SK-N-MC (cell line): ENCODE measurements at regions not wholly inside any gene's neighbourhood (a gene's known extent, or its start where the extent isn't known, plus 50 kb on each side); places are given as distances from the start of the nearest gene placed in this dataset.
"Not testable (repeated sequence)": the region's sequence is repeated elsewhere in the genome, so short reads cannot be mapped to it uniquely, and the experiment has no call there.

ENCODE experiments used
- DNase-seq: peaks from one replicate; pipeline ENCODE4 v3.0.0-alpha.2; 2011; ENCODE audit warnings: low read depth, low spot score
- H3K27ac ChIP-seq: fragments of 200-600 bp; sonication (generic); 2 replicates; pipeline ENCODE4 v1.5.1; 2016; ENCODE audit warnings: mixed run types
- H3K36me3 ChIP-seq: fragments of 200-600 bp; sonication (generic); 2 replicates; pipeline ENCODE4 v1.6.1; 2017; ENCODE audit warnings: antibody characterized with exemption, low read length, mixed read lengths; ENCODE audit not compliant: insufficient read depth
- H3K4me3 ChIP-seq: fragments of 200-600 bp; sonication (generic); 2 replicates; pipeline ENCODE4 v1.5.1; 2016
- H3K9ac ChIP-seq: fragments of 200-600 bp; sonication (generic); 2 replicates; pipeline ENCODE4 v1.8.0; 2017; ENCODE audit warnings: mixed run types, mixed read lengths; ENCODE audit not compliant: insufficient read length
- H3K9me3 ChIP-seq: fragments of 200-600 bp; sonication (generic); 2 replicates; pipeline ENCODE4 v1.6.1; 2017; ENCODE audit warnings: low read depth, mild to moderate bottlenecking, antibody characterized with exemption, low read length, moderate library complexity, mixed read lengths
- EZH2 ChIP-seq: fragments of 200-600 bp; sonication (generic); IDR thresholded peaks from one replicate; pipeline ENCODE4 v1.6.1; 2017; ENCODE audit warnings: antibody characterized with exemption
- FOXP2 ChIP-seq: optimal IDR thresholded peaks from 2 replicates; pipeline ENCODE3; 2011; ENCODE audit warnings: mild to moderate bottlenecking, moderate library complexity; ENCODE audit not compliant: insufficient read depth; ENCODE audit errors: extremely low read length, control extremely low read depth
- POLR2AphosphoS5 ChIP-seq: IDR thresholded peaks from 2 replicates; pipeline ENCODE4 v1.6.1; 2012; ENCODE audit warnings: mild to moderate bottlenecking, low read depth, low read length, borderline replicate concordance

DNA sequence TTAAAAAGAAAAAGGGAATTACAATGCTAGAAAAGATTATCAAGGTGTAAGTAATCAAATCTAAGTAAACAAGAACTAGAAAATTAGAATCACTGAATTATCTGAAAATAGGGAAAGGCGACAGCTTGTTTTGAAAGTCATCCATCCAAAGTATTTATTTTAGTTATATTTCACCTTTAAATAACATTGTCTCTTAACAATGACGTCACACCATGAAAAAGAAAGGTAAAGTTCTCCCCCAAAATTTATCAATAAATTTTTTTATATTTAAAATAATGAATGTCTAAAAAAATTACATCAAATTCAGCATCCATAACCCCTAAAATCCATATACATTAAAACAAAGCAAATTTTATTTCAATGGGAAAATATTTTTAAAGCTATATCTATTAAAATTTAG is 223.2 kb downstream of the RERGL start:
- no peak overlapping the region for H3K4me3 ChIP-seq
- H3K9ac ChIP-seq: no peak overlapping the region
- no peaks in the 10 kb centered on the region for H3K36me3 ChIP-seq
- H3K27ac ChIP-seq: no peak overlapping the region
- TF ChIP-seq FOXP2 (no peak), EZH2 (no peak), POLR2AphosphoS5 (no peak)
- no peak for DNase-seq
- no peaks in the 10 kb centered on the region for H3K9me3 ChIP-seq

DNA sequence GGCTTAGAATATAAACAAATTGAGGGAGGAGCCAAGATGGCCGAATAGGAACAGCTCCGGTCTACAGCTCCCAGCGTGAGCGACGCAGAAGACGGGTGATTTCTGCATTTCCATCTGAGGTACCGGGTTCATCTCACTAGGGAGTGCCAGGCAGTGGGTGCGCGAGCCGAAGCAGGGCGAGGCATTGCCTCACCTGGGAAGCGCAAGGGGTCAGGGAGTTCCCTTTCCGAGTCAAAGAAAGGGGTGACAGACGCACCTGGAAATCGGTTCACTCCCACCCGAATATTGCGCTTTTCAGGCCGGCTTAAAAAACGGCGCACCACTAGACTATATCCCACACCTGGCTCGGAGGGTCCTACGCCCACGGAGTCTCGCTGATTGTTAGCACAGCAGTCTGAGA is 234.4 kb downstream of the RERGL start:
- not testable (repeated sequence) for H3K36me3 ChIP-seq, H3K4me3 ChIP-seq, H3K27ac ChIP-seq, H3K9me3 ChIP-seq, H3K9ac ChIP-seq, DNase-seq

DNA sequence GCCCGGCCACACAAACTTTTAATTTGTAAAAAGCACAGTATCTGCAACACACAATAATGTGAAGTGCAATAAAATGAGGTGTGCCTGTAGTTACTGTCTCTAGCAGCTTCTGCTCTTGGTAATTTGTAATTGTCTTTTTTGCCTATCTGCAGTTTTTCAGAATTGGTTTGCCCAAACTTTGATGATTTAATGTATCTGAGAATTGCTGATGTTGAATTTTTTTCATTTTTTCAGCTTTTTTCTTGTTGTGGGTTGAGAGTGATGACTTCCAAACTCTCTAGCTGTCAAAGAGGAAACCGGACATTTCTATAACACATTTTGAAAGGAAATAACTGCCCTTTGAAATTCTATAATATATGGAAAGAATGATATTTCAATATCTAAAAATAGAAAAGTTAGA is 236.9 kb downstream of the RERGL start:
- TF ChIP-seq EZH2 (no peak), POLR2AphosphoS5 (no peak)
- no peaks in the 10 kb centered on the region for H3K9me3 ChIP-seq

DNA sequence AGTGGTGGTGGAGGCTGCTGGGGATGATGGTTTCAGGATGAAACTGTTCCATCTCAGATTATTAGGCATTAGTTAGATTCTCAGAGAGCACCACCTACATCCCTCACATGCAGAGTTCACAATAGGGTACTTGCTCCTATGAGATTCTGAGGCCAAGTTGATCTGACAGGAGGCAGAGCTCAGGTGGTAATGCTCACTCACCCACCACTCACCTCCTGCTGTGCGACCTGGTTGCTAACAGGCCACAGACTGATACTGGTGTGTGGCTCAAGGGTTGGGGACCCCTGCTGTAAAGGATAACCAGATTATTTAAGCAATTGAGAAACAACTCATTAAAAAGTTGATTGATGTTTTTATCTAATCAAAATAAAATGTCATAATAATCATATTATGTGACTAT is 248.5 kb downstream of the RERGL start:
- no peak for TF ChIP-seq EZH2
- TF ChIP-seq POLR2AphosphoS5: no peak
- no peak for TF ChIP-seq FOXP2
- Histone ChIP-seq H3K27ac (no peak overlapping the region), H3K9ac (no peak overlapping the region), H3K9me3 (no peaks in the 10 kb centered on the region), H3K36me3 (no peaks in the 10 kb centered on the region), H3K4me3 (no peak overlapping the region)
- DNase-seq: no peak

More for the DNA sequence above, 236.9 kb downstream of the RERGL start:
- H3K4me3 ChIP-seq: no peak overlapping the region
- no peaks in the 10 kb centered on the region for H3K36me3 ChIP-seq
- no peak for DNase-seq
- no peak overlapping the region for H3K9ac ChIP-seq
- H3K27ac ChIP-seq: no peak overlapping the region

DNA sequence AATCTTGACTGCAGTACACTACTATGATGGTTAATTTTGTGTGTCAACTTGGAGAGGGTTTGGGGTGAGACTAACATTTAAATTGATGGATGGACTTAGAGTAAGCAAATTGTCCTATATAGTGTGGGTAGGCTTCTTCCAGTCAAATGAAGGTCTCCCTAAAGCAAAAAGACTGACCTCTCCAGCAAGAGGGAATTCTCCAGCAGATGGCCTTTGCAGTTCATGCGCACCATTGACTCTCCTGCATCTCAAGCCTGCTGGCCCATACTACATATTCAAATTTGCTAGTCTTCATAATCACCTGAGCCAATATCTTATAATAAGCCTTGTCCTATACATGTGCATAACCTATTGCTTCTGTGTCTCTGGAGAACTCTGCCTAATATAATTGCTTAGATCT is 260.2 kb downstream of the RERGL start:
- H3K36me3 ChIP-seq: no peaks in the 10 kb centered on the region
- no peak for DNase-seq
- no peak overlapping the region for H3K9ac ChIP-seq
- H3K9me3 ChIP-seq: no peaks in the 10 kb centered on the region
- TF ChIP-seq POLR2AphosphoS5: no peak
- no peak for TF ChIP-seq EZH2
- no peak overlapping the region for H3K27ac ChIP-seq
- no peak overlapping the region for H3K4me3 ChIP-seq

DNA sequence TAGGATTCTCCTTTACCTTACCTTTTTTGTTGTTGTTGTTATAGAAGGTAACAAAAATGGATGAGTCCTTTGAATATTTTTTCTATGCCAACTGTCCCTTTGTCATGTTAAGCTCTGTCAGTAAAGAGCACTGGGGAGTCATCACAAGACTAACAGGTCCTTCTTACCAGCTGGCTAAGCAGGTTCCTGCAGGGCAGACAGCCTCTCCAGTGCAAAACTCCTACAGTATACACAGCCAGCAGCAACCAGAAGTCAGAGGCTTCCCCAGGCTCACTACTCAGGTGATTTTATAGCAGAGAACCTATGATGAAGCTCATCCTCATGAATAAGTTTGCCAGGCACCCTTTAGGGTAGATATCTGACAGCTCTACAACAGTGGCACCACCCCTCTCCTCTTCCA is 271.1 kb downstream of the RERGL start:
- H3K9ac ChIP-seq: no peak overlapping the region
- no peak overlapping the region for H3K4me3 ChIP-seq
- H3K27ac ChIP-seq: no peak overlapping the region
- no peak for DNase-seq
- TF ChIP-seq FOXP2 (no peak), EZH2 (no peak), POLR2AphosphoS5 (no peak)
- no peaks in the 10 kb centered on the region for H3K9me3 ChIP-seq
- no peaks in the 10 kb centered on the region for H3K36me3 ChIP-seq

DNA sequence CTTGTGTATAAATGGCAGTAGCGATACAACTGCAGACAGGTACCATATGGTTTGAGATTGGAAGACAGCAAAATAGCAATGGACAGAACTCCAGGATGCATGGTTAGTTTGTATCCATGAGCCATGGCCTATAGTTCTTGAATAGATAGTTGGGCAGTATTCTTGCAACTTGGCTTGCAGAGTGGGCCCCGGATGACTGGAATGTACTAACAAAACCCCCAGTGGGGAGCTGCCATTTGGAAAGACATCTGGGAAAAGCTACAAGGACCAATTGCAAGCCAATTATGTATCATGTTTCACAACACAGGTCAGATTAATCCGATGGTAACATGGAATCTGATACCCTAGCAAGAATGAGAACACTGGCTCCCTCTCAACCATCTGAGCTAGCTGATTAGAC is 279.6 kb downstream of the RERGL start:
- H3K36me3 ChIP-seq: no peaks in the 10 kb centered on the region
- H3K9ac ChIP-seq: no peak overlapping the region
- H3K4me3 ChIP-seq: no peak overlapping the region
- TF ChIP-seq EZH2 (no peak), FOXP2 (no peak), POLR2AphosphoS5 (no peak)
- no peaks in the 10 kb centered on the region for H3K9me3 ChIP-seq
- H3K27ac ChIP-seq: no peak overlapping the region
- no peak for DNase-seq

DNA sequence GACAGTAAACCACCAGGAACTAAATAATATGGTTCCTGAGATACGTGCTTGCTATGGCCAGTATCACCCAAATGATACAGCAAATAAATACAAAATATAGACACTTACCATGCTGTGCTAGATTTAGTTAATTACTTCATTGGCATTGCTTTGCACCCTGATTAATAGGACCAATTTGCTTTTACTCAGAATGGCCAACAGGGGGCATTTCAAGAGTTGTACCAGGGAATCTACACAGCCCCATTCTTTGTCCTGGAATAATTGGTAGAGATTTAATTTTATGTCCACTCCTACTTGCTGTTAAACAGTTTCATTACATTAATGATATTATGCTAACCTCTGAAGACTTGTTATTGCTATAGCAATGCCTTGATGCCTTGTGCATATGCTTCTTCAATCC is 280.8 kb downstream of the RERGL start:
- TF ChIP-seq POLR2AphosphoS5: no peak
- no peak for TF ChIP-seq EZH2
- TF ChIP-seq FOXP2: no peak
- Histone ChIP-seq H3K4me3 (no peak overlapping the region), H3K9ac (no peak overlapping the region), H3K27ac (no peak overlapping the region), H3K36me3 (no peaks in the 10 kb centered on the region), H3K9me3 (no peaks in the 10 kb centered on the region)
- DNase-seq: no peak

DNA sequence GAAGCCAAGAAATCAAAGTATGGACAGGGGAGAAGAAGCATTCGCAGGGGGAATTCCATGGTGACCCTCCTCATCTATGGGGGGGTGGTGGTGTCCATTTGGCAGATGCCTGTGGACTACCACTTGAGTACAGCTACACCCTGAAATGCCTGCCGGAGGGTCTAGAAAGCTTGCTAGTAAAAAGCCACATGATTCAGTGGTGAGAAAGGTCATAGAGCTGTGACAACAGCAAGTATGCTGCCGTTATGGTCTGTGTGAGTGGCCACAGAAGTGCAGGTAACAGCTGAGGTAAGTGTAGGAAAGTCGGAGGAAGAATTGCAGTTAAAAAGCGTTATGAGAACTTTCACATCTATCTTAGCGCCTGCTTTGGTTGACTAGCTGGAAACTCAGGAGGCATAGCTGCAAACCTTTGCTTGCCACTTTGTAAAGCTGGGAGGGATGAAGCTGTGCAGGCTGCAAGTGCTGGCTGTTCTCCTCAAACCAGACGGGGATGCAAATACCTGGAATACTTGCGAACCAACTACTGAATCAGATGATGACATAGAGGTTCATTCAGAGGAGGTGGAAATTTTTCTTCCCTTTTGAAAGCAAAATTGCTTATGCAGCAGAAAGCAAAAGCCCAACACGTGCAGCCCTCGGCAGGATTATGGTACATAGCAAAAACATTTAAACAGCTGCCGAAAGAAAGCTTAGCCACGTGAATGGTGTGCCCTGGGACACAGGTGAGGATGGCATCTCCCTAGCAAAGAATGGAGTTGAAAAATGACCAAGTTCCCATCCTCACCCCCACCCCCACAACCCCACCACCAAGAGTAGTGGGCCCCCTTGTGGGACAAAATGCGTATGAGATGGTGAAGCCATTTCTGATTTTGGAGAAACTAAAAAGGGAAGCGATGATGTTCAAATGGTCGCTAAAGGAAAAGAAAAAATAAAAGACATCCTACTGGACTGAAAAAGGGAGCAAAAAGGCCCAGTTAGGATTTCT is 287.0 kb downstream of the RERGL start:
- no peaks in the 10 kb centered on the region for H3K36me3 ChIP-seq
- no peak overlapping the region for H3K27ac ChIP-seq
- no peak for DNase-seq
- TF ChIP-seq EZH2 (no peak), POLR2AphosphoS5 (no peak), FOXP2 (no peak)
- H3K9ac ChIP-seq: no peak overlapping the region
- no peak overlapping the region for H3K4me3 ChIP-seq
- no peaks in the 10 kb centered on the region for H3K9me3 ChIP-seq
